Activated CD8-positive, alpha-beta T cell treated with anti-CD3 and anti-CD28 coated beads, Interleukin-2, amount 10 ng/mL, durations not matched to agents 7 days and 5 days (primary cell): ENCODE measurements at regions not wholly inside any gene's neighbourhood (a gene's known extent, or its start where the extent isn't known, plus 50 kb on each side); places are given as distances from the start of the nearest gene placed in this dataset.
A peak's percentile ranks its signal among the peaks of the same experiment; 100 is the strongest.

ENCODE experiments used
- ATAC-seq: fragments of 150-1000 bp; cut with Tn5 transposase; one replicate; pipeline ENCODE4 v1.10.0; 2021; ENCODE audit warnings: moderate library complexity
- CTCF ChIA-PET: fragments of 350-600 bp; sonication (Branson Sonifier 250); formaldehyde crosslinking; loops from one replicate; lab custom pipeline; 2021; ENCODE audit warnings: antibody characterized with exemption; lab: Charles Lee
- POLR2A ChIA-PET: fragments of 350-600 bp; sonication (Branson Sonifier 250); formaldehyde crosslinking; loops from one replicate; lab custom pipeline; 2021; ENCODE audit warnings: antibody characterized with exemption; lab: Charles Lee
- DNase-seq: peaks from one replicate; pipeline ENCODE4 v3.0.0-alpha.2; 2020
- H3K27ac Mint-ChIP-seq: one replicate; pipeline ENCODE4 v1.8.0; 2021; ENCODE audit warnings: mild to moderate bottlenecking, mixed read lengths
- H3K27me3 Mint-ChIP-seq: one replicate; pipeline ENCODE4 v1.8.0; 2021; ENCODE audit warnings: low read depth, mixed read lengths
- H3K36me3 Mint-ChIP-seq: one replicate; pipeline ENCODE4 v1.8.0; 2021; ENCODE audit warnings: low read depth, mixed read lengths
- H3K4me1 Mint-ChIP-seq: one replicate; pipeline ENCODE4 v1.8.0; 2021; ENCODE audit warnings: low read depth, mixed read lengths
- H3K4me3 Mint-ChIP-seq: one replicate; pipeline ENCODE4 v1.8.0; 2021; ENCODE audit warnings: mild to moderate bottlenecking, mixed read lengths
- H3K9me3 Mint-ChIP-seq: one replicate; pipeline ENCODE4 v1.8.0; 2022; ENCODE audit warnings: mixed read lengths; ENCODE audit not compliant: insufficient read depth

DNA sequence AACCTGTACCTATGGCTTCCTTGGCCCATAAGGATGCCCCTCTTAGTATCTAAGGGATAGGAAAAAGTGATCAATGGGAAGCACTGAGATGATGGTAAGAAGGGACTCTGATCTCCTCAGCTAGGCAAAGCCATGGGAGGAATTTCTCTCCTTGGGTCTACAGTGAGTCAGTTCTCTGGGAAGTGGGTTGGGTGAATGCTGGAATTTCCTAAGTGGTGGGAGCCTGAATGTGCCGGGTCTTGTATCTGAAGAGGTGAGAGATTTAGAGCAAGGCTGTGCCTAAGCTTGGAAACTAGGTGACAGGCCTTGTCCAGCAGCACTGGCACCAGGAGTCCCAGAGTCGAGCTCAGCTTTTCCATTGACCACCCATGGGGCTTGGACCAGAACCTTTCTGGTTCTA is 96.3 kb upstream of the SLC2A1 start:
- H3K4me1 Mint-ChIP-seq, result peaks cover 20% of the 10 kb centered on the region
- ATAC-seq, result no peak
- no peaks in the 10 kb centered on the region for H3K36me3 Mint-ChIP-seq
- H3K9me3 Mint-ChIP-seq, result no peaks in the 10 kb centered on the region
- H3K27me3 Mint-ChIP-seq, result peaks cover under 1% of the 10 kb centered on the region
- POLR2A ChIA-PET, result no interaction called here
- CTCF ChIA-PET, result interaction anchor here (1.0 to 1.5 kb wide), 3 partner anchors 19 to 132 kb away, joined by 3 to 4 read pairs (median 3); no protein-coding TSS in a partner anchor
- H3K27ac Mint-ChIP-seq, result no peak overlapping the region
- no peak overlapping the region for H3K4me3 Mint-ChIP-seq
- DNase-seq, result no peak

DNA sequence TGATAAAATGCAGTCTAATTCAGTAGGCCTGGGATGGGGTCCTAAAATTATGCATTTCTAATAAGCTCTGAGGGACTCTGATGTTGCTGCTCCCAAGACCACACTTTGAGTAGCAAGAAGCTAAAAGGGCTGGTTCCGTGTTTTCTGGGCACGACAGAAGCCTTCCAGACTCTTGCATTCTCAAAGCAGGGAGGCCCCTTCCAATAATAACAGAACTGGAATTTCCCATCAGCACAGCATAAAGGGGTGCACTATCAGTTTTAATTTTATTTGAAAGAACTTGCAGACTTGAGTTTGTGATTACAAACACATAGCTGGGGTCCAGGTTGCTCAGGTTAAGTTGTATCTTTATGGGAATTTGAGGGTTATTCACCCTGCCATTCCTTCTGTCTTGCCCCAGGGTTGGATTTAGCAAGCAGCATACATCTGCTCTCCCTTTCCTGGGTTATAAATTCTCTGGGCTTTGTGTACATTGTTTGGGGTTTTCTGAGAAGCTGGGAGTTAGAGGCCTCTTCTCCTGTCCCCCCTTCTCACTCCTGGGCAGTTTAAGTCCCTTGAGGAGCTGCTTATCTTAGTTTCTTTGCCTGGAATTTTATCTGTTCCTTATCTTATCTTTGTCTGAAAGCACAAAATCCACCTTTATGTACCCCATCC is 94.2 kb upstream of the SLC2A1 start:
- ATAC-seq, result no peak
- no peak overlapping the region for H3K27ac Mint-ChIP-seq
- H3K9me3 Mint-ChIP-seq, result no peaks in the 10 kb centered on the region
- POLR2A ChIA-PET, result no interaction called here
- H3K4me1 Mint-ChIP-seq, result peaks cover 10% of the 10 kb centered on the region
- peaks cover 4% of the 10 kb centered on the region for H3K27me3 Mint-ChIP-seq
- DNase-seq, result no peak
- H3K4me3 Mint-ChIP-seq, result no peak overlapping the region
- CTCF ChIA-PET, result interaction anchor here (1.2 to 1.4 kb wide), 2 partner anchors 21 to 139 kb away, joined by 3 to 6 read pairs; no protein-coding TSS in a partner anchor
- H3K36me3 Mint-ChIP-seq, result no peaks in the 10 kb centered on the region

DNA sequence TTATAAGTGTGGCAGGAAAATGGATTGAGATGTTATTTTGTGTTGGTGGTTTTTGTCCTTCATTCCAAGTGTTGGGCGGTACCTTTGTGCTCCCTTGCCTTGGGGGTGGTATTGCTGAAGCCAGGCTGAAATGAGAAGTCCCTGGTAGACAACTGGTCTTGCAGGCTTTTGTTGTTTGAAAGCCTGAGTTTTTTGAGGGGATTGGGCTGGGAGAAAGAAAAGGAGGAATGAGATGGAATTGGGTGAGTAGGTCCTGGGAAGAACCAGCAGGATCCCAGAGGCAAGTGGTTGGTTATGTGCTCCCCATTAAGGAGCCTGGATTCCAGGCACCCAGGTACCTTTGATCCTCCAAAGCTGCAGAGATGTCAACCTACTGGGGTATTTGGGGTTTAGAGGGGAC is 93.7 kb upstream of the SLC2A1 start:
- ChIA-PET POLR2A (no interaction called here), CTCF (interaction anchor here (1.4 kb wide), 1 partner anchor 139 kb away, joined by 6 read pairs; no protein-coding TSS in a partner anchor)
- DNase-seq, result no peak
- no peak overlapping the region for H3K27ac Mint-ChIP-seq
- H3K27me3 Mint-ChIP-seq, result peaks cover 4% of the 10 kb centered on the region
- H3K36me3 Mint-ChIP-seq, result no peaks in the 10 kb centered on the region
- no peak for ATAC-seq
- H3K4me3 Mint-ChIP-seq, result no peak overlapping the region
- H3K9me3 Mint-ChIP-seq, result no peaks in the 10 kb centered on the region
- peaks cover 4% of the 10 kb centered on the region for H3K4me1 Mint-ChIP-seq

DNA sequence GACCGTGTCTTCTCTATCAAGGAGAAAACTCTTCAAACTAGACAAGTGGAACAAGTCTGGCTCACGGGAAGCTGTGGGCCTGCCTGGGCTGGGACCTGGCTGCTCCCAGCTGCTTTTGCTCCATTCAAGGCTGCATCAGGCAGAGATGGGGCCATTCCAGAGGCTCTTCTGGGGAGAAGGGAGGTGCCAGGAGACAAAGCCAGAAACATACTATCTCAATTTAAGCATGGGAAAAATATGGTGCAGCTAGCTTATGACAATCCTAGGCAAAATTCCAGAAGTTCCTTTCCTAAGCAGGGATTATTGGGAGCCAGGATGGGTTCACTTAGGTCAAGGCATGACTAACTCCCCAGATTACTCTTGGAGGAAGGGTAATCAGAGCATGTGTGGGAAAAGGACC is 90.8 kb upstream of the SLC2A1 start:
- H3K27me3 Mint-ChIP-seq, result peaks cover 6% of the 10 kb centered on the region
- no peak overlapping the region for H3K27ac Mint-ChIP-seq
- POLR2A ChIA-PET, result no interaction called here
- no peak overlapping the region for H3K4me3 Mint-ChIP-seq
- H3K4me1 Mint-ChIP-seq, result peaks cover 3% of the 10 kb centered on the region
- no peaks in the 10 kb centered on the region for H3K9me3 Mint-ChIP-seq
- CTCF ChIA-PET, result interaction anchor here (0.6 to 2.0 kb wide), 3 partner anchors 9 to 127 kb away, joined by 3 to 5 read pairs (median 5); no protein-coding TSS in a partner anchor
- DNase-seq (no peak), ATAC-seq (no peak)
- no peaks in the 10 kb centered on the region for H3K36me3 Mint-ChIP-seq

DNA sequence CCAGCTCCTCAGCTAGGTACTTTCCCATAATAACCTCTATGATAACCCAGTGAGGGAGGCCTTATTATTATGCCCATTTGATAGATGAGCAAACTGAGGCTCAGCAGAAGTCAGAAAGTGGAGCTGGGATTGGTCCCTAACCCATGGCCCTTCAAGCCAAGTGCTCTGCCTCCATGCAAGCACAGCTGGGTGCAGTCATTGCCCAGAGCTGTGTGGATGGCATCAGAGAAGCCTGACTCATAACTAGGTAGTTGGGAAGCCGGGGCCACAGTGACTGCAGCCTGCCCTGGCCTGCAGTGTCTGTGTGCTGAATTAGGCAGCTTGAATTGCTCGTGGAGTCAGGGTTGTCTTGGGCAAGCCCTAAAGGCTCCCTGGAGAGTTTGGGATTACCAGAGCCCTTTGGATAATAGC is 89.9 kb upstream of the SLC2A1 start:
- Mint-ChIP-seq H3K36me3 (no peaks in the 10 kb centered on the region), H3K4me3 (no peak overlapping the region), H3K4me1 (peaks cover 3% of the 10 kb centered on the region), H3K27ac (no peak overlapping the region), H3K27me3 (peaks cover 6% of the 10 kb centered on the region), H3K9me3 (no peaks in the 10 kb centered on the region)
- DNase-seq (no peak), ATAC-seq (no peak)
- CTCF ChIA-PET, result interaction anchor here (0.6 to 2.0 kb wide), 2 partner anchors 25 to 126 kb away, joined by 3 to 5 read pairs; no protein-coding TSS in a partner anchor
- POLR2A ChIA-PET, result no interaction called here

DNA sequence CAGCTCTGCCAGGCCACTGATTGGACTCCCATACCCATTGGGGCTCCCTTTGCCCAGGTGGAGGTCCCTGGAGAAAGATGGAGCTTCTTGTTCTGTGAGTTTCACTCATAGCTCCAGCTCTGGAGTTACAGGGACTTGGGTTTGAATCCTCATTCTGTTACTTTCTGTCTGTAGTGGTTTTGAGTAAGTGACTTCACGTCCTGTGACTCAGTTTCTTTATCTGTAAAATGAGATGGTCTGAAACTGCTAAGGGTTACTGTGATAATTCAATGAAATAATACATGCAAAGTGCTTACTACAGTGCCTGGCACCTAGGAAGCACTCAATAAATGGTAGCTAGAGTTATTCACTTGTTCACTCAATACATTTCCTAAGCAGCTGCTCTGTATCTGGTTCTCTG is 88.5 kb upstream of the SLC2A1 start:
- Mint-ChIP-seq H3K9me3 (no peaks in the 10 kb centered on the region), H3K4me1 (peaks cover 12% of the 10 kb centered on the region), H3K4me3 (no peak overlapping the region), H3K27me3 (peaks cover 6% of the 10 kb centered on the region), H3K27ac (no peak overlapping the region), H3K36me3 (no peaks in the 10 kb centered on the region)
- ChIA-PET POLR2A (no interaction called here), CTCF (interaction anchor here (2.1 kb wide), 1 partner anchor 134 kb away, joined by 8 read pairs; no protein-coding TSS in a partner anchor)
- DNase-seq (no peak), ATAC-seq (no peak)

DNA sequence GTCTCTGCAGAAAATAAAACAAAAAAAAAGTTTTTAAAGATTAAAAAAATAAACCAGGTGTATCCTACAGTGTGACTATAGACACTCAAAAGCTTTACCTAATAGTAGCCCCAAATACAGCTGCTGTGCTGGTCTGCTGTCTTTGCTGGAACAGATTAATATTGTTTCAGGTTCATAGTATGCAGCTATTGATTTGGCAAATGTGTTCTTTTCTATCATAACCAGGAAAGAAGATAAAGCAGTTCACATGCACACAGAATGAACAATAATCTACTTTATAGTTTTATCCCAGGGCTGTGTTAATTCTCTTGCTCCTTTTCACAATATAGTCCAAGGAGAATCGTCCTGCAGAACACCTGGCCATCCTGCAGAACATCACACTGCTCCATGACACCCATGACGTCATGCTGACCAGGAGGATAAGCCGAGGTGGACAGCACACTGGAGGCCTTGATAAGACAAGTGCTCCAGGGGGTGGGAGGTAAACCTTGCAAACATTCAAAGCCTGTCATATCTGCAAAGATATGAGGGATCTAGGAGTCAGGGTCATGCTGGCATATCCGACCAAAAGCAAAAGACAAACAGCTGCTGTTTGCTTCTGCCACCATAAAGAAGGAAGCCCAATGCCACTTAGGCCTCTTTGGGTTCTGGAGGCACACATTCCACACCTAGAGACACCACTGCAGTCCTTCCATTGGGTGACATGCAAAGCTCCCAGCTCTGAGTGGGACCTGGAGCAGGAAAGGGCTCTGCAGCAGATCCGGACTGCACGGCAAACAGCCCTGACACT is 86.1 kb upstream of the SLC2A1 start:
- H3K27ac Mint-ChIP-seq, result no peak overlapping the region
- peaks cover 12% of the 10 kb centered on the region for H3K4me1 Mint-ChIP-seq
- H3K27me3 Mint-ChIP-seq, result peaks cover 4% of the 10 kb centered on the region
- H3K4me3 Mint-ChIP-seq, result no peak overlapping the region
- ChIA-PET POLR2A (no interaction called here), CTCF (interaction anchor here (1.1 kb wide), 1 partner anchor 14 kb away, joined by 3 read pairs; no protein-coding TSS in a partner anchor)
- ATAC-seq (no peak), DNase-seq (no peak)
- no peaks in the 10 kb centered on the region for H3K9me3 Mint-ChIP-seq
- H3K36me3 Mint-ChIP-seq, result no peaks in the 10 kb centered on the region

DNA sequence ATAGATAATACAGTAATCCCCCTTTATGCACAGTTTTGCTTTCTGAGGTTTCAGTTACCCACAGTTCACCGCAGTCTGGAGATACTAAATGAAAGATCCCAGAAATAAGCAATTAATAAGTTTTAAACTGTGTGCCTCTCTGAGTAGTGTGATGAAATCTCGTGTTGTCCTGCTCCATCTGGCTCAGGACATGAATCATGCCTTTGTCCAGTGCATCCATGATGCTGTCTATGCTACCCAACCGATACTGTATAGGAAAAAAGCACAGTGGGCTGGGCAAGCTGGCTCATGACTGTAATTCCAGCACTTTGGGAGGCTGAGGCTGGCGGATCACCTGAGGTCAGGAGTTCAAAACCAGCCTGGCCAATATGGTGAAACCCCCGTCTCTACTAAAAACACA is 85.0 kb upstream of the SLC2A1 start:
- H3K36me3 Mint-ChIP-seq, result no peaks in the 10 kb centered on the region
- ATAC-seq, result no peak
- ChIA-PET CTCF (interaction anchor here (0.8 to 2.0 kb wide), 4 partner anchors 15 to 131 kb away, joined by 3 to 8 read pairs (median 4); no protein-coding TSS in a partner anchor), POLR2A (no interaction called here)
- peaks cover 9% of the 10 kb centered on the region for H3K4me1 Mint-ChIP-seq
- no peaks in the 10 kb centered on the region for H3K9me3 Mint-ChIP-seq
- no peak for DNase-seq
- H3K27ac Mint-ChIP-seq, result no peak overlapping the region
- H3K4me3 Mint-ChIP-seq, result no peak overlapping the region
- H3K27me3 Mint-ChIP-seq, result peaks cover 3% of the 10 kb centered on the region

DNA sequence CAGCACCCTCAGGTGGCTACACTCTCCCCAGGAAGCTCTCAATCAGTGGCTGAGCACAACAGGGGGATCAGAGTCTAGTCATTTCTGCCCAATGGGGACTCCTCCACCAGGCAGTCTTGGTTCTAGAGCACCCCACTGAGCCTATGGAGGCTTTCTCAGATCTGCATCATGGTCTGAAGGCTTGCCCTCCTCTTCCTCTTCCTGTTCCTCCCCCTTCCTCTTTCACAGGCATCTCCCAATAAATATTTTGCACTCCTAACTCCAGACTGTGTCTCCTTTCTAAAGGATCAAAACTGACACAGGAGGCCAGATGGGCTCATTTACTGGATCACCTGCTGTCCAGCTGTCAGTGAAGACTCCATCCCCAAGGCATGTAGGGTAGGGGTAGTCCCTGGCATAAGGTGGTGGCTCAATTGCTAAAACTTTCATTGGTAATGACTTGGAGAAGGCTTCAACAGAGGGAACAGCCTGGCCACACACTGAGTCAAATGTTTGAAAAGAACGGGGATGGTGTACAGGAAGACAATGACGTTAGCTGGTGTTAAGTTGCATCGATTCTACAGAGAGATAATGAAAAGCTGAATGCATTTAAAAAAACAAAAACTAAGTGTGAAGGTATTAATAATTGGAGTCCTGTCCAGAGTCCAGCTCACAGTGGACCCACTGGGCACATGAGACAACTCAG is 84.2 kb upstream of the SLC2A1 start:
- CTCF ChIA-PET, result interaction anchor here (0.8 to 2.0 kb wide), 3 partner anchors 30 to 130 kb away, joined by 3 to 8 read pairs (median 5); no protein-coding TSS in a partner anchor
- Mint-ChIP-seq H3K4me1 (peaks cover 9% of the 10 kb centered on the region), H3K4me3 (no peak overlapping the region), H3K9me3 (no peaks in the 10 kb centered on the region), H3K27me3 (peaks cover 3% of the 10 kb centered on the region), H3K27ac (peak overlapping the region; percentile 48), H3K36me3 (no peaks in the 10 kb centered on the region)
- POLR2A ChIA-PET, result no interaction called here
- ATAC-seq (no peak), DNase-seq (no peak)

DNA sequence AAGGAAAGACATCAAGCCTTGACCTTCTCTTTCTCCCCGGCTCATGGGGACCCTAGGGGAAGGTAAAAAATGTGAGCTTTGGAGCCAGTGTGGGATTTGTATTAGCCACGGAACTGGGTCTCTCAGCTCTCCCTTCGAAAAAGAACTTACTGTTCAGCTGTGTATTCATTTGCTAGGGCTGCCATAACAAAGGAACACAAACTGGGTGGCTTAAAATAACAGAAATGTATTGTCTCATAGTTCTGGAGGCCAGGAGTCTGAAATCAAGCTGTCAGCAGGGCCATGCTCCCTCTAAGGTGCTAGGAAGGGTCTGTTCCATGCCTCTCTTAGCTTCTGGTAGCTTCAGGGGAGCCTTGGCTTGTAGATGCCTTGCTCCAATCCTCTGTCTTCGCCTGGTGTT is 83.5 kb upstream of the SLC2A1 start:
- Mint-ChIP-seq H3K36me3 (no peaks in the 10 kb centered on the region), H3K27me3 (peaks cover 3% of the 10 kb centered on the region), H3K4me3 (no peak overlapping the region), H3K4me1 (peaks cover 9% of the 10 kb centered on the region), H3K27ac (no peak overlapping the region), H3K9me3 (no peaks in the 10 kb centered on the region)
- ATAC-seq, result no peak
- CTCF ChIA-PET, result interaction anchor here (1.7 to 2.0 kb wide), 2 partner anchors 31 to 129 kb away, joined by 5 to 8 read pairs; no protein-coding TSS in a partner anchor
- DNase-seq, result no peak
- POLR2A ChIA-PET, result no interaction called here

DNA sequence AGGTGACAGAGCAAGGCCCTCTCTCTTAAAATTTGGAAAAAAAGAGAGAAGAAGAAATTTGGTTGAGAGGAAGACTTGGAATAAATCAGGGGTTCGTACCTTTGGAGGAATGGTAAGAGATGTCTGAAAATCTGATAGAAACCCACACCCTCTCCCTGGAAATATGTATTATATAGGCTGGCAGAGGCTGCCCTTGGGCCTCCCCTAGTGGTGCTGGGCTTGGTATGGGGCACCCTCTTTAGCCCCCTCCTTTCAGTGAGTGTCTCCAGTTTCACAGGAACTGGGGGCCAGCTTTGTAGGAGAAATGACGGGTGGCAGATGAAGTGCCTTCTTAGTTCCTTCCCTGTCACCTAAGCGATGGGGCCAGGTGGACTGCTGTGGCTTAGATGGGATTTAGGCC is 82.9 kb upstream of the SLC2A1 start:
- H3K27ac Mint-ChIP-seq, result no peak overlapping the region
- H3K27me3 Mint-ChIP-seq, result peaks cover 3% of the 10 kb centered on the region
- H3K4me1 Mint-ChIP-seq, result peaks cover 9% of the 10 kb centered on the region
- H3K4me3 Mint-ChIP-seq, result no peak overlapping the region
- ATAC-seq (no peak), DNase-seq (no peak)
- H3K36me3 Mint-ChIP-seq, result no peaks in the 10 kb centered on the region
- POLR2A ChIA-PET, result no interaction called here
- H3K9me3 Mint-ChIP-seq, result no peaks in the 10 kb centered on the region
- CTCF ChIA-PET, result interaction anchor here (2.0 kb wide), 1 partner anchor 32 kb away, joined by 8 read pairs; no protein-coding TSS in a partner anchor
